Liver (tissue), 8 donors: ENCODE measurements at regions not wholly inside any gene's neighbourhood (a gene's known extent, or its start where the extent isn't known, plus 50 kb on each side); places are given as distances from the start of the nearest gene placed in this dataset.

ENCODE experiments used
- DNase-seq: peaks from one replicate; pipeline ENCODE4 v3.0.0-alpha.2; 2017; ENCODE audit warnings: low spot score
- H3K27ac ChIP-seq, 2 donors: one replicate each; pipeline ENCODE4 v1.7.0; 2013; ENCODE audit warnings: inconsistent platforms in 2 of 2, low read length in 2 of 2, control low read depth in 1 of 2, low read depth in 1 of 2, mild to moderate bottlenecking in 1 of 2
- H3K27me3 ChIP-seq, 4 donors: one replicate each; pipeline versions ENCODE4 v1.6.1 to v1.7.0; 2013; ENCODE audit warnings: low read length in 3 of 4, inconsistent platforms in 1 of 4, mild to moderate bottlenecking in 1 of 4, moderate library complexity in 1 of 4; ENCODE audit not compliant: control insufficient read depth in 4 of 4, insufficient read depth in 4 of 4
- H3K36me3 ChIP-seq, 4 donors: one replicate each; pipeline versions ENCODE4 v1.6.1 to v1.7.0; 2013; ENCODE audit warnings: low read length in 3 of 4, mild to moderate bottlenecking in 3 of 4, low read depth in 1 of 4, moderate library complexity in 1 of 4; ENCODE audit not compliant: control insufficient read depth in 4 of 4, insufficient read depth in 3 of 4
- H3K4me1 ChIP-seq, 4 donors: one replicate each; pipeline versions ENCODE4 v1.6.1 to v1.7.0; 2013; ENCODE audit warnings: low read length in 3 of 4, mild to moderate bottlenecking in 3 of 4, moderate library complexity in 1 of 4; ENCODE audit not compliant: control insufficient read depth in 4 of 4, insufficient read depth in 4 of 4
- H3K4me3 ChIP-seq, 3 donors: one replicate each; pipeline versions ENCODE4 v1.6.1 to v1.7.0; 2013; ENCODE audit warnings: low read length in 3 of 3, control low read depth in 1 of 3, low read depth in 1 of 3, mild to moderate bottlenecking in 1 of 3
- H3K9ac ChIP-seq, 2 donors: one replicate each; pipeline ENCODE4 v1.7.0; 2013; ENCODE audit warnings: low read length in 2 of 2, mild to moderate bottlenecking in 2 of 2, moderate library complexity in 2 of 2, control low read depth in 1 of 2, low read depth in 1 of 2
- H3K9me3 ChIP-seq, 4 donors: one replicate each; pipeline versions ENCODE4 v1.6.1 to v1.7.0; 2013; ENCODE audit warnings: low read length in 3 of 4; ENCODE audit not compliant: control insufficient read depth in 4 of 4
- CTCF ChIP-seq: fragments of 150-350 bp; IDR thresholded peaks from 2 replicates; pipeline ENCODE4 v1.5.1; 2017; ENCODE audit warnings: improper control_type of control experiment, low read depth, low read length; ENCODE audit not compliant: missing input control
- EGR1 ChIP-seq, 2 donors: IDR thresholded peaks; 2 replicates each; pipeline ENCODE4 v1.6.1; 2016 to 2018; ENCODE audit warnings: antibody characterized with exemption in 2 of 2, low read depth in 2 of 2
- FOXA1 ChIP-seq: IDR thresholded peaks from 2 replicates; pipeline ENCODE4 v1.6.1; 2016; ENCODE audit warnings: antibody characterized with exemption
- FOXA2 ChIP-seq: IDR thresholded peaks from 2 replicates; pipeline ENCODE4 v1.6.1; 2016; ENCODE audit warnings: antibody characterized with exemption
- GABPA ChIP-seq, 2 donors: IDR thresholded peaks in 1 of 2; conservative IDR thresholded peaks in 1 of 2; 2 replicates each; pipeline ENCODE4 v1.6.1; 2016; ENCODE audit warnings: antibody characterized with exemption in 2 of 2, mild to moderate bottlenecking in 1 of 2, moderate library complexity in 1 of 2
- HNF4A ChIP-seq, 2 donors: conservative IDR thresholded peaks; 2 replicates each; pipeline ENCODE4 v1.6.1; 2016; ENCODE audit warnings: antibody characterized with exemption in 2 of 2, mild to moderate bottlenecking in 2 of 2
- HNF4G ChIP-seq: IDR thresholded peaks from 2 replicates; pipeline ENCODE4 v1.6.1; 2016; ENCODE audit warnings: antibody characterized with exemption
- JUND ChIP-seq, 2 donors: IDR thresholded peaks; 2 replicates each; pipeline ENCODE4 v1.6.1; 2016; ENCODE audit warnings: antibody characterized with exemption in 2 of 2
- MAX ChIP-seq: IDR thresholded peaks from 2 replicates; pipeline ENCODE4 v1.6.1; 2016; ENCODE audit warnings: antibody characterized with exemption
- NR2F2 ChIP-seq: IDR thresholded peaks from 2 replicates; pipeline ENCODE4 v1.6.1; 2016; ENCODE audit warnings: antibody characterized with exemption
- RAD21 ChIP-seq, 2 donors: IDR thresholded peaks; 2 replicates each; pipeline ENCODE4 v1.6.1; 2016; ENCODE audit warnings: antibody characterized with exemption in 2 of 2, mild to moderate bottlenecking in 2 of 2
- REST ChIP-seq: IDR thresholded peaks from 2 replicates; pipeline ENCODE4 v1.6.1; 2016; ENCODE audit warnings: antibody characterized with exemption, mild to moderate bottlenecking
- RXRA ChIP-seq, 2 donors: IDR thresholded peaks; 2 replicates each; pipeline ENCODE4 v1.6.1; 2017 to 2018; ENCODE audit warnings: antibody characterized with exemption in 2 of 2, mild to moderate bottlenecking in 1 of 2
- SP1 ChIP-seq: IDR thresholded peaks from 2 replicates; pipeline ENCODE4 v1.6.1; 2018; ENCODE audit warnings: antibody characterized with exemption, mild to moderate bottlenecking
- TAF1 ChIP-seq: conservative IDR thresholded peaks from 2 replicates; pipeline ENCODE4 v1.6.1; 2016; ENCODE audit warnings: antibody characterized with exemption, mild to moderate bottlenecking
- YY1 ChIP-seq: IDR thresholded peaks from 2 replicates; pipeline ENCODE4 v1.6.1; 2016; ENCODE audit warnings: antibody characterized with exemption, mild to moderate bottlenecking
- ZBTB33 ChIP-seq: IDR thresholded peaks from 2 replicates; pipeline ENCODE4 v1.6.1; 2016; ENCODE audit warnings: antibody characterized with exemption
- WGBS: extraction: QIAGEN DNeasy Blood & Tissue Kit; methylation state at CpG from one replicate; pipeline ENCODE4 v1.1.7; 2013; 5-methylcytosine and 5-hydroxymethylcytosine counted together
- donor health status: healthy.
- donor health status: healthy.
- donor health status: healthy.
- donor health status: healthy.
- donor health status: healthy.

- Histone ChIP-seq H3K27me3 (peaks cover 0 to 7% (median 0%) of the 10 kb centered on the region in 4 donors), H3K36me3 (no peaks in the 10 kb centered on the region), H3K27ac (no peak overlapping the region), H3K9ac (no peak overlapping the region), H3K4me1 (peaks cover 0 to 3% (median 0%) of the 10 kb centered on the region in 4 donors), H3K9me3 (no peaks in the 10 kb centered on the region), H3K4me3 (no peak overlapping the region)
- WGBS, result 15% methylated on average over 16 of the region's 16 CpGs
- DNase-seq, result peak; percentile 78
- TF ChIP-seq NR2F2, result no peak
- no peak for TF ChIP-seq YY1
- no peak for TF ChIP-seq REST
- no peak for TF ChIP-seq EGR1 (IDR thresholded peaks at IDR 0.05; ENCODE audit: low read depth in 2 of 2)
- TF ChIP-seq JUND (IDR thresholded peaks at IDR 0.05), result no peak
- TF ChIP-seq GABPA (IDR thresholded peaks at IDR 0.05 in 1 of 2, conservative IDR thresholded peaks at IDR 0.05 in 1 of 2), result no peak
- TF ChIP-seq RXRA (IDR thresholded peaks at IDR 0.05), result no peak
- peak; percentile 99 for TF ChIP-seq CTCF
- TF ChIP-seq HNF4G, result no peak
- no peak for TF ChIP-seq HNF4A (conservative IDR thresholded peaks at IDR 0.05)
- peak; percentile 87 to 88 for TF ChIP-seq RAD21 (IDR thresholded peaks at IDR 0.05)
- no peak for TF ChIP-seq FOXA1
- no peak for TF ChIP-seq SP1
Measured at GRCh38 chr1:181424786-181425403, 58.4 kb upstream of the CACNA1E start.

GRCh38 chr1:181425566-181425965, 57.8 kb upstream of the CACNA1E start:
- Histone ChIP-seq H3K9me3 (no peaks in the 10 kb centered on the region), H3K4me3 (no peak overlapping the region), H3K36me3 (no peaks in the 10 kb centered on the region), H3K27ac (no peak overlapping the region), H3K9ac (no peak overlapping the region), H3K27me3 (peaks cover 0 to 7% (median 0%) of the 10 kb centered on the region in 4 donors), H3K4me1 (peaks cover 0 to 3% (median 0%) of the 10 kb centered on the region in 4 donors)
- TF ChIP-seq CTCF, result no peak
- TF ChIP-seq FOXA1, result no peak
- TF ChIP-seq RXRA (IDR thresholded peaks at IDR 0.05), result no peak
- TF ChIP-seq SP1, result no peak
- no peak for TF ChIP-seq GABPA (IDR thresholded peaks at IDR 0.05 in 1 of 2, conservative IDR thresholded peaks at IDR 0.05 in 1 of 2)
- no peak for TF ChIP-seq TAF1
- no peak for TF ChIP-seq JUND (IDR thresholded peaks at IDR 0.05)
- TF ChIP-seq FOXA2, result no peak
- TF ChIP-seq ZBTB33, result no peak
- no peak for TF ChIP-seq MAX
- no peak for TF ChIP-seq NR2F2
- TF ChIP-seq HNF4A (conservative IDR thresholded peaks at IDR 0.05), result no peak
- no peak for TF ChIP-seq EGR1 (IDR thresholded peaks at IDR 0.05; ENCODE audit: low read depth in 2 of 2)
- TF ChIP-seq YY1, result no peak
- WGBS, result 65% methylated on average over 8 of the region's 8 CpGs
- no peak for DNase-seq
